ENCODE measurements at regions not wholly inside any gene's neighbourhood (a gene's known extent, or its start where the extent isn't known, plus 50 kb on each side); places are given as distances from the start of the nearest gene placed in this dataset.

DNA sequence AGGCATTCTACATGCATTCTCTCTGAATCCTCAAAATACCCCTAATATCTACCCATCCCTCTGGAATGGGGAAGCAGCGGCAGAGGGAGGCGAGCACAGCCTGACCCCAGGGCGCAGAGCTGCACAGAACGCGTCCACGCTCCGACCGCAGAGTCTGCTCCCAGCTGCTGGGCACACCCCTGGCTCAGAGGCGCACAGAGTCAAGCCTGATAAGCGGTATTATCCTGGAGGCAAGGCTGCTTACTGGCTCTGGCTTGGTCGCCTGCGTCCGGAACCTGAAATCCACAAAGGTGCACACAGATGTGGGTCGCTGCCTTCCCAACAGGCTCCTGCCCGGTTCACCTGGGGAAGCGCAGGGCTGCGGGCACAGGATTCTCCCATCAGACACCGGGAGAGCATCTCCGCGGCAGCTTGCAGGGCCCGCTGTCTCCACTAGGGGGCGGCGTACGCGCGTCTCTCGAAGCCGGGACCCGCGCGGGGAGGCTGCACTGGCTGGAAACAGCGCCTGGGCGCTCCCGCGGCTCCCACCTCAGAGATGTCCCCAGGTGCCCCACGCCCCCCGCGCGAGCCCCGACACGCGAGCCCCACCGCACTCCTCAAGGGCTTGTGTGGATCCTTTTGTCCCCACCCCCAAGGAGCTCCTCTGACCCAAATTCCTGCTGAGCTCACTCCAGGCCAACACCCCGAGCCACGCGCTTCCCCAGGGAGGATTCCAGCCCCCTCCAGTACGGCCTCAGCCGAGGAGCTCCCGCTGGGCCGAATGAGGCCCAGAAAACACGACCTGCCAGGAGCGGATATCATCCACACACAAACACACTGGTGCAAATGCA is 120.1 kb upstream of the FZD10 start:
- TF ChIP-seq POLR2A (IDR thresholded peaks at IDR 0.05) = no peak
- peak; percentile 49 to 79 (median 68) for TF ChIP-seq CTCF (IDR thresholded peaks at IDR 0.05)
- H3K27me3 ChIP-seq = peaks cover 19 to 90% (median 41%) of the 10 kb centered on the region in 9 donors
- H3K27ac ChIP-seq = no peak overlapping the region
- H3K4me3 ChIP-seq = no peak overlapping the region
- no peaks in the 10 kb centered on the region for H3K4me1 ChIP-seq
- 10 to 26% (median 12%) methylated on average over 27 to 52 of the region's 52 CpGs for WGBS, 4 donors
- H3K9me3 ChIP-seq = no peaks in the 10 kb centered on the region
- intact Hi-C loops (cut with DNase I) = loop anchor here in 1 of 10 donors (10.0 kb wide), 1 partner anchor 703 kb away; no protein-coding TSS in a partner anchor
- H3K36me3 ChIP-seq = no peaks in the 10 kb centered on the region
- peak in 1 of 5 donors; percentile 29 for DNase-seq
- no peak for ATAC-seq

DNA sequence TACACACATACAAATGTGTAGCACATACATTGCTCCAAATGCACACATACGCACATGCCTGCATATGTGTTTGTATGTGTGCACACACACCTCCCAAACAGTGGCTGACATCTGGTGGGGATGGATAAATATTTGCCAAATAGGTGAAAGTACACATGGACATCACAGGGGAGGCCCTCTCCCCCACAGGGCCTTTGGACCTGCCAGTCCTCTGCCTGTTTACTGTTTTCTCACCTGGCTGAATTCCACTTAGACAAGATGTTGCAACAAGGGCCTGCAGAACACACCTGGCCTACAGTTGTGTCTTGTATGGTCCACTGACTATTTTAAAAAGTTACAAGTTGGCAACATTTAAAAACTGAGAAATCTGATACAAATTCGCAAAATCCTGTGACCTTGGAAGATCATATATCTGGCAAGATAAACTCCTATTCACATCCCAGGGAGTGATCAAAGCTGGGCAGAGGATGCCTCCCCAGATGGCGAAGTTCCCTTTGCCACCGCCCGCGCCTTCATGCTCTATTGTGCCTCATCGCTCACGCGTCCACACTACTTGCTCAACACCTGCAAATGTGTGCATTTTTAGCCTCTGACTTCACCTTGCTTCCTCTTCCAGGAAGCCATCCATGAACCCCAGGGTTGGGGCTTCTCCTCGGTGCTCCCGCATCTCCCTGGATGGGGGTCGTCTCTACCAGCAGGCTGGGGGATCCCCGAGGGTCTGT is 118.4 kb upstream of the FZD10 start:
- no peaks in the 10 kb centered on the region for H3K9me3 ChIP-seq
- no peak for ATAC-seq
- H3K36me3 ChIP-seq = no peaks in the 10 kb centered on the region
- no peak for TF ChIP-seq POLR2A (IDR thresholded peaks at IDR 0.05)
- TF ChIP-seq CTCF (IDR thresholded peaks at IDR 0.05) = no peak
- no peak for DNase-seq
- no peak overlapping the region for H3K27ac ChIP-seq
- WGBS, 4 donors = 62 to 69% (median 64%) methylated on average over 13 of the region's 13 CpGs
- H3K4me3 ChIP-seq = no peak overlapping the region
- intact Hi-C loops (cut with DNase I) = loop anchor here in 1 of 10 donors (10.0 kb wide), 1 partner anchor 701 kb away; no protein-coding TSS in a partner anchor
- H3K4me1 ChIP-seq = no peaks in the 10 kb centered on the region
- H3K27me3 ChIP-seq = peaks cover 19 to 91% (median 41%) of the 10 kb centered on the region in 9 donors

- Histone ChIP-seq H3K9me3 (peaks cover 0 to 8% (median 0%) of the 10 kb centered on the region in 12 donors), H3K36me3 (no peaks in the 10 kb centered on the region), H3K27me3 (peaks cover 19 to 81% (median 41%) of the 10 kb centered on the region in 9 donors), H3K4me3 (no peak overlapping the region), H3K4me1 (no peaks in the 10 kb centered on the region), H3K27ac (no peak overlapping the region)
- TF ChIP-seq POLR2A (IDR thresholded peaks at IDR 0.05) (no peak), CTCF (IDR thresholded peaks at IDR 0.05) (no peak)
- intact Hi-C loops (cut with DNase I) = loop anchor here in 6 of 10 donors (5.0 to 10.0 kb wide), 3 partner anchors 292 to 702 kb away; partner anchors contain the start of gene PIWIL1 (in 1 of the 6)
- no peak for ATAC-seq
- WGBS, 4 donors = 4 to 9% (median 4%) methylated on average over 15 to 22 of the region's 22 CpGs
- no peak for DNase-seq
Measured at GRCh38 chr12:130044991-130045621, 117.2 kb upstream of the FZD10 start.
